Tibial nerve (tissue), 3 donors: ENCODE measurements at regions not wholly inside any gene's neighbourhood (a gene's known extent, or its start where the extent isn't known, plus 50 kb on each side); places are given as distances from the start of the nearest gene placed in this dataset.

Source experiments
- POLR2A ChIP-seq, 2 donors: fragments of 450-650 bp; IDR thresholded peaks; one replicate each; pipeline ENCODE4 v1.6.1; 2017; ENCODE audit warnings: antibody characterized with exemption in 2 of 2, mild to moderate bottlenecking in 2 of 2, moderate library complexity in 2 of 2
- TF ChIP-seq, protein P1 (sequence below), 5 experiments: fragments of 200-600 bp in 3 of 5; fragments of 450-650 bp in 2 of 5; sonication (generic) in 3 of 5; IDR thresholded peaks; one replicate each; pipeline ENCODE4 v1.5.1; 2016 to 2019; ENCODE audit warnings: antibody characterized with exemption in 5 of 5, mild to moderate bottlenecking in 3 of 5, moderate library complexity in 2 of 5

DNA sequence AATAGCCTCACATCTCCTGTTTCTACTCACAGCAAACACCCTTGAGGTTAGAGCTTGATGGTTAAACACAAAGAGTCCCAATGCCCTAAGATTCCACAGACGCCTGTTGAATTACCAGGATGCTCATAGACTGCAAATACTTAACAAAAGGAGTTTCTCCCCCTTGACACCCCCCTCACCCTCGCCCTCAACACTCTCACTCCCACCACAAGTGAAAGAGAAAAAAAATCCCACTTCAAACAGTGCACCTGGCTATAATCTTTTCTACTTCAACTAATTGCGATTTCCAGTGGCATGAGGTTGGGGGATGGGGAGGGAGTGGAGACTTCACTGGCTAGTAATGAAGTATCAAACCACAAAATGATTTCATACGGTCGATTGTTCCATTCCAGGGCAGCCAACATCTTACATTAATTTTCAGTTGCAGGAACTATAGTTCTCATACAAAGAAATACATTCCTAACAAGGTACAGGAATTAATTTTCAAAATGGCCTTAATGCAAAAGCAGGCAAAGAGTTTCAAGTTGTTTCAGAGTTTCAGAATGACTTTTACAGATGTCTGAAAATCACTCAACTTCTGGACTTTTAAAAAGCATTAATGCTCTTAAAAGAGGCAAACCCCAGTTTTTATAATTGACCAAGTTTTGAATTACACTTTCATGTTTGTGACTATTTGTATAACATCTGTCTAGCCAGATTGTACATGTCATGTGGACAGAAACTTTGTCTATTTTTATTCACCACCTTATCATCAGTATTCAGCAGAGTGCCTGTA, 390.7 kb downstream of the C12orf75 start:
- TF ChIP-seq POLR2A (IDR thresholded peaks at IDR 0.05): no peak
- TF ChIP-seq, protein P1, sequence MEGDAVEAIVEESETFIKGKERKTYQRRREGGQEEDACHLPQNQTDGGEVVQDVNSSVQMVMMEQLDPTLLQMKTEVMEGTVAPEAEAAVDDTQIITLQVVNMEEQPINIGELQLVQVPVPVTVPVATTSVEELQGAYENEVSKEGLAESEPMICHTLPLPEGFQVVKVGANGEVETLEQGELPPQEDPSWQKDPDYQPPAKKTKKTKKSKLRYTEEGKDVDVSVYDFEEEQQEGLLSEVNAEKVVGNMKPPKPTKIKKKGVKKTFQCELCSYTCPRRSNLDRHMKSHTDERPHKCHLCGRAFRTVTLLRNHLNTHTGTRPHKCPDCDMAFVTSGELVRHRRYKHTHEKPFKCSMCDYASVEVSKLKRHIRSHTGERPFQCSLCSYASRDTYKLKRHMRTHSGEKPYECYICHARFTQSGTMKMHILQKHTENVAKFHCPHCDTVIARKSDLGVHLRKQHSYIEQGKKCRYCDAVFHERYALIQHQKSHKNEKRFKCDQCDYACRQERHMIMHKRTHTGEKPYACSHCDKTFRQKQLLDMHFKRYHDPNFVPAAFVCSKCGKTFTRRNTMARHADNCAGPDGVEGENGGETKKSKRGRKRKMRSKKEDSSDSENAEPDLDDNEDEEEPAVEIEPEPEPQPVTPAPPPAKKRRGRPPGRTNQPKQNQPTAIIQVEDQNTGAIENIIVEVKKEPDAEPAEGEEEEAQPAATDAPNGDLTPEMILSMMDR (IDR thresholded peaks at IDR 0.05): no peak
